SK-N-SH treated with all-trans-retinoic acid at 6 μM for 48 hours (cell line): ENCODE measurements at regions not wholly inside any gene's neighbourhood (a gene's known extent, or its start where the extent isn't known, plus 50 kb on each side); places are given as distances from the start of the nearest gene placed in this dataset.

ENCODE experiments used
- ARNTL ChIP-seq: fragments of 450-650 bp; formaldehyde crosslinking; IDR thresholded peaks from 2 replicates; pipeline ENCODE4 v1.5.0; 2020; ENCODE audit warnings: low read depth, mild to moderate bottlenecking, moderate library complexity, borderline replicate concordance
- BACH2 ChIP-seq: fragments of 250-450 bp; sonication (Bioruptor Pico); IDR thresholded peaks from 2 replicates; pipeline ENCODE4 v1.9.0; 2021; ENCODE audit warnings: mild to moderate bottlenecking, borderline replicate concordance
- CREB5 ChIP-seq: fragments of 250-450 bp; sonication (Bioruptor Pico); IDR thresholded peaks from 2 replicates; pipeline ENCODE4 v1.5.1; 2020; ENCODE audit warnings: low read depth, mild to moderate bottlenecking, moderate library complexity
- CSRNP3 ChIP-seq: fragments of 250-450 bp; sonication (Bioruptor Pico); IDR thresholded peaks from 2 replicates; pipeline ENCODE4 v1.5.1; 2021; ENCODE audit warnings: mild to moderate bottlenecking, moderate library complexity
- PATZ1 ChIP-seq: fragments of 250-450 bp; sonication (Bioruptor Pico); IDR thresholded peaks from 2 replicates; pipeline ENCODE4 v1.8.0; 2020; ENCODE audit warnings: mild to moderate bottlenecking, moderate library complexity, borderline replicate concordance
- PPARA ChIP-seq: fragments of 250-450 bp; sonication (Bioruptor Pico); IDR thresholded peaks from 2 replicates; pipeline ENCODE4 v1.5.0; 2020; ENCODE audit warnings: mild to moderate bottlenecking, borderline replicate concordance
- RARB ChIP-seq: fragments of 250-450 bp; sonication (Bioruptor Pico); IDR thresholded peaks from 2 replicates; pipeline ENCODE4 v1.8.0; 2021; ENCODE audit warnings: mild to moderate bottlenecking, moderate library complexity
- SNAI2 ChIP-seq: fragments of 250-450 bp; sonication (Bioruptor Pico); IDR thresholded peaks from 2 replicates; pipeline ENCODE4 v1.5.0; 2020; ENCODE audit warnings: mild to moderate bottlenecking, moderate library complexity
- TOX ChIP-seq: fragments of 250-450 bp; sonication (Bioruptor Pico); IDR thresholded peaks from 2 replicates; pipeline ENCODE4 v1.8.0; 2021; ENCODE audit warnings: mild to moderate bottlenecking, moderate library complexity, borderline replicate concordance
- TSHZ2 ChIP-seq: fragments of 250-450 bp; sonication (Bioruptor Pico); IDR thresholded peaks from 2 replicates; pipeline ENCODE4 v1.5.0; 2020; ENCODE audit warnings: mild to moderate bottlenecking, moderate library complexity
- ZFP3 ChIP-seq: fragments of 250-450 bp; sonication (Bioruptor Pico); IDR thresholded peaks from 2 replicates; pipeline ENCODE4 v1.5.0; 2020; ENCODE audit warnings: mild to moderate bottlenecking, moderate library complexity
- ZFP30 ChIP-seq: fragments of 450-650 bp; formaldehyde crosslinking; IDR thresholded peaks from 2 replicates; pipeline ENCODE4 v1.5.0; 2022; ENCODE audit warnings: mild to moderate bottlenecking, moderate library complexity
- ZNF70 ChIP-seq: fragments of 450-650 bp; formaldehyde crosslinking; IDR thresholded peaks from 2 replicates; pipeline ENCODE4 v1.5.0; 2020; ENCODE audit warnings: mild to moderate bottlenecking, moderate library complexity
- ZNF8 ChIP-seq: fragments of 450-650 bp; formaldehyde crosslinking; IDR thresholded peaks from 2 replicates; pipeline ENCODE4 v1.5.0; 2020; ENCODE audit warnings: mild to moderate bottlenecking, moderate library complexity

GRCh38 chr20:57102566-57102965 is 163.9 kb downstream of the BMP7 start:
- no peak for TF ChIP-seq PATZ1 (CRISPR knock-in tag)
- TF ChIP-seq CSRNP3: no peak
- TF ChIP-seq PPARA (CRISPR knock-in tag): no peak
- no peak for TF ChIP-seq ARNTL (CRISPR knock-in tag)
- TF ChIP-seq TSHZ2 (CRISPR knock-in tag): no peak
- no peak for TF ChIP-seq ZFP30
- no peak for TF ChIP-seq CREB5 (CRISPR knock-in tag)
- no peak for TF ChIP-seq ZNF70 (CRISPR knock-in tag)
- TF ChIP-seq RARB (CRISPR knock-in tag): no peak
- TF ChIP-seq BACH2 (CRISPR knock-in tag): no peak
- TF ChIP-seq SNAI2 (CRISPR knock-in tag): no peak
- TF ChIP-seq ZNF8 (CRISPR knock-in tag): no peak
- TF ChIP-seq ZFP3 (CRISPR knock-in tag): no peak
- TF ChIP-seq TOX (CRISPR knock-in tag): no peak
